Activated naive CD8-positive, alpha-beta T cell (primary cell): ENCODE measurements at regions not wholly inside any gene's neighbourhood (a gene's known extent, or its start where the extent isn't known, plus 50 kb on each side); places are given as distances from the start of the nearest gene placed in this dataset.
"Not testable (repeated sequence)": the region's sequence is repeated elsewhere in the genome, so short reads cannot be mapped to it uniquely, and the experiment has no call there.

Experiments
- H3K27ac Mint-ChIP-seq: one replicate; pipeline ENCODE4 v1.8.0; 2021; ENCODE audit warnings: mixed read lengths
- H3K27me3 Mint-ChIP-seq: one replicate; pipeline ENCODE4 v1.8.0; 2021; ENCODE audit warnings: mixed read lengths
- H3K36me3 Mint-ChIP-seq: one replicate; pipeline ENCODE4 v1.8.0; 2021; ENCODE audit warnings: mixed read lengths
- H3K4me1 Mint-ChIP-seq: one replicate; pipeline ENCODE4 v1.8.0; 2021; ENCODE audit warnings: low read depth, mixed read lengths
- H3K4me3 Mint-ChIP-seq: one replicate; pipeline ENCODE4 v1.8.0; 2021; ENCODE audit warnings: mild to moderate bottlenecking, mixed read lengths
- H3K9me3 Mint-ChIP-seq: one replicate; pipeline ENCODE4 v1.8.0; 2021; ENCODE audit warnings: low read depth, mixed read lengths

DNA sequence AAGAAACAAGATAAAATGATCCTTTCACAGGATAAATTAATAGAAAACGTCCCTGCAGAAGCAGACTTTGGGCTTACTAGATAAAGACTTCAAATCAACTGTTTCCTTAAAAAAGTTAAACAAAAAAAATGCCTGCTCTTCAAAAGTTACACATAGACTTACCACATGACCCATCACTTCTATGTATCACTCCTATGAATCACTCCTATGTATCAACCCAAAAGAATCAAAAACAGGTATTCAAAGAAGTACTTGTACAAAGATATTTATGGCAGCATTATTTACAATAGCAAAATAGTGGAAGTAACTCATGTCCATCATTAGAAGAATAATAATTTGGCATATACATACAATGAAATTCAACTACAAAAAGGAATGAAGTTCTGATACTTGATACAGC, 56.3 kb upstream of the PRDM9 start:
- Mint-ChIP-seq H3K36me3 (no peaks in the 10 kb centered on the region), H3K9me3 (peaks cover 13% of the 10 kb centered on the region), H3K27me3 (no peaks in the 10 kb centered on the region), H3K4me3 (no peak overlapping the region), H3K27ac (no peak overlapping the region), H3K4me1 (no peaks in the 10 kb centered on the region)

DNA sequence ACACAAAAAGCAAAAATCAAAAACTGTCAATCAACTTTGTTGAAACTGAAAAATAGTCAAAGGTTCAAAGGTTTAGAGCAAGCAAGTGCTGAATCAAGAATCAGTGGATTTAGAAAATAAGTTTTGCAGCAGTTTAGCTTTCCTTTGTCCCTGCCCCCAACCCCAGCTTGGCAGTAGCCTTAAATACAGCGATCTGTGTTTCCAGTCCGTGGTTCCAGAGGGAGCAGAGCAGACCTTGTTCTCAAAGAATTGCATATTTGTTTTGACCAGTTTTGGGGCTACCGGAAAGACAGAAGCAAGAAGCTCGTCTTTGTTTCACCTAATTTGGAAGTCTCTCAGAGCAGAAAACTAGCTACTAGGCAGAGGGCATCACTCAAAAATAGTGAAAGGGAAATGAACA, 57.2 kb upstream of the PRDM9 start:
- Mint-ChIP-seq H3K27me3 (no peaks in the 10 kb centered on the region), H3K9me3 (peaks cover 5% of the 10 kb centered on the region), H3K27ac (no peak overlapping the region), H3K36me3 (no peaks in the 10 kb centered on the region), H3K4me3 (no peak overlapping the region), H3K4me1 (no peaks in the 10 kb centered on the region)

DNA sequence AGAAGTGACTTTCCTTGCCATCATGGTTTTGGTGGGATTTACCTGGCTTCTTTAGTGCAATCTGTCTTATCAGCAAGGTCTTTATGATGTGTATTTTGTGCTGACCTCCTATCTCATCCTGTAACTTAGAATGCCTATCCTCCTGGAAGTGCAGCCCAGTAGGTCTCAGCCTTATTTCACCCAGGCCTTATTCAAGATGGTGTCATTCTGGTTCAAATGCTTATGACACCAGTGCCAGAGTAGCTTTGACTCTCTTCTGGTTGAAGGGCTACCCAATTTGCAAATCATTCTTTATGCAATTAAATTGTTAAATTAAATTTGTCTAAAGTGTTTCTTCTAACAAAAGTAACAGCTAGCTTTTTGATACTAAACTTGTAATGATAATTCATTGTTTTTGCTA, 58.8 kb upstream of the PRDM9 start:
- H3K4me3 Mint-ChIP-seq: no peak overlapping the region
- no peaks in the 10 kb centered on the region for H3K27me3 Mint-ChIP-seq
- no peaks in the 10 kb centered on the region for H3K36me3 Mint-ChIP-seq
- H3K27ac Mint-ChIP-seq: no peak overlapping the region
- peaks cover 9% of the 10 kb centered on the region for H3K9me3 Mint-ChIP-seq
- no peaks in the 10 kb centered on the region for H3K4me1 Mint-ChIP-seq

- Mint-ChIP-seq H3K36me3 (no peaks in the 10 kb centered on the region), H3K4me3 (no peak overlapping the region), H3K27me3 (no peaks in the 10 kb centered on the region), H3K9me3 (peaks cover 6% of the 10 kb centered on the region), H3K27ac (no peak overlapping the region), H3K4me1 (no peaks in the 10 kb centered on the region)
Measured at GRCh38 chr5:23446424-23446823, 61.0 kb upstream of the PRDM9 start.

DNA sequence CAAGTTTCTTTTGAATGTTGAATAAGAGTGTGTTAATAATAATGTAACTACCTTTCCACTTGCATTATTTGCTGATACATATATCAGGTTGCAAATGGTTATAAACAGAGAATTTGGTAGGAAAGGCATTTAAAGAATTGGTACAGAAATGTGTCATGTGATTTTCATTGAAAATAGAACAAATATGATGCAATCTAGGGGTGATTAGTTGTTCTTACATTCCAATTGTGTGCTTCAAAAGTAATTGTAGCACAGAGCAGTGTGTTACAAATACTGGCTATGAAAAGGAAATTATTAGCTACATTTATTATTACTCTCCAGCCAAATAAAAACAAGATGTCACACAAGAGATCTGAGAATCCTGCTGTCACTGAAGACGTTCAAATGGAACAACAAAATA, 61.8 kb upstream of the PRDM9 start:
- no peaks in the 10 kb centered on the region for H3K4me1 Mint-ChIP-seq

GRCh38 chr5:23440703-23441102, 66.7 kb upstream of the PRDM9 start:
- no peaks in the 10 kb centered on the region for H3K27me3 Mint-ChIP-seq

More for the DNA sequence above, 61.8 kb upstream of the PRDM9 start:
- H3K36me3 Mint-ChIP-seq: no peaks in the 10 kb centered on the region
- H3K27me3 Mint-ChIP-seq: no peaks in the 10 kb centered on the region
- no peak overlapping the region for H3K27ac Mint-ChIP-seq
- no peak overlapping the region for H3K4me3 Mint-ChIP-seq
- H3K9me3 Mint-ChIP-seq: peaks cover 4% of the 10 kb centered on the region

DNA sequence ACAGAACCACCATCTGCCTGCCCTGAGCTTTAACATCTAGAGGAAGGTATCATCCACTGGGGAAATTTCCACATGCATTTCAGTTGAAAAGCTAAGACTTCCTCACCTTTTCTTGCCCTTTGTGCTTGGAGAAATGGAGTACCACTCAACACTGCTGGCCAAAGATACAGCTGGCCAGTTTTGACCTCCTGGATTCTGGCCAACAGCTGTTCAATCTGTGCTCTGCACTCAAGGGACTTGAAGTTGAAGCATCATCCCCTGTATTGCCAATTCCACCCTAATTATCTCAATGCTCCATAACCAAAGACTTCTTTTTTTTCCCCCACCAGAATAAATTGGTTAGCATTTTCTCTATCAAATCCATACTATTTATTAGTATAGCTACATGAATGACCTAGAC, 70.4 kb upstream of the PRDM9 start:
- H3K9me3 Mint-ChIP-seq: peaks cover 11% of the 10 kb centered on the region
- H3K27me3 Mint-ChIP-seq: no peaks in the 10 kb centered on the region
- no peak overlapping the region for H3K4me3 Mint-ChIP-seq
- no peaks in the 10 kb centered on the region for H3K36me3 Mint-ChIP-seq
- no peak overlapping the region for H3K27ac Mint-ChIP-seq
- no peaks in the 10 kb centered on the region for H3K4me1 Mint-ChIP-seq

More at GRCh38 chr5:23440703-23441102, 66.7 kb upstream of the PRDM9 start:
- peaks cover 11% of the 10 kb centered on the region for H3K9me3 Mint-ChIP-seq
- H3K4me1 Mint-ChIP-seq: no peaks in the 10 kb centered on the region
- H3K36me3 Mint-ChIP-seq: no peaks in the 10 kb centered on the region
- no peak overlapping the region for H3K27ac Mint-ChIP-seq
- H3K4me3 Mint-ChIP-seq: no peak overlapping the region

GRCh38 chr5:23433534-23434315, 73.7 kb upstream of the PRDM9 start:
- Mint-ChIP-seq H3K27ac (no peak overlapping the region), H3K27me3 (no peaks in the 10 kb centered on the region), H3K36me3 (no peaks in the 10 kb centered on the region), H3K4me3 (no peak overlapping the region), H3K4me1 (no peaks in the 10 kb centered on the region), H3K9me3 (peaks cover 9% of the 10 kb centered on the region)

DNA sequence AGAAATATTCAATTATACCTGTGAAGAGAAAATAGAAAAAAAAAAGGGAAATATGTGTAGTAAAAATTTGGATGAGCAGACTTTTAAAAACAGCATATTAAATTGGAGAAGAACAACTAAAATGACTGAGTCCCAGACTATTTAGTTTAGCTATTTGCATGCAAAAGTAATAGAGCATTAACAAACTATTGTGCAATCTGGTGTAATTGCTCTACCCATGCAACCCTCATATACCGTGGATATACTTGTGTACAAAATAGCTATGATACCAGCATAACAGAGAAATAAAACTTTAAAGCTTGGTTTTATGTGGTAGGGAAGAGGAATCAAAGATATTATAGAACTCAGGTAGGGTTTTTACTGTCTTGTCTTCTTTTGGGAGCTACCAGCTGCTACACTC, 78.7 kb upstream of the PRDM9 start:
- no peaks in the 10 kb centered on the region for H3K27me3 Mint-ChIP-seq

GRCh38 chr5:23420214-23420613, 87.2 kb upstream of the PRDM9 start:
- not testable (repeated sequence) for H3K4me3 Mint-ChIP-seq, H3K36me3 Mint-ChIP-seq, H3K4me1 Mint-ChIP-seq, H3K27me3 Mint-ChIP-seq, H3K27ac Mint-ChIP-seq
- peaks cover 17% of the 10 kb centered on the region for H3K9me3 Mint-ChIP-seq

More for the DNA sequence above, 78.7 kb upstream of the PRDM9 start:
- no peaks in the 10 kb centered on the region for H3K36me3 Mint-ChIP-seq
- peaks cover 6% of the 10 kb centered on the region for H3K9me3 Mint-ChIP-seq
- H3K4me3 Mint-ChIP-seq: no peak overlapping the region
- H3K4me1 Mint-ChIP-seq: no peaks in the 10 kb centered on the region
- no peak overlapping the region for H3K27ac Mint-ChIP-seq

- H3K4me1 Mint-ChIP-seq: no peaks in the 10 kb centered on the region
- H3K27me3 Mint-ChIP-seq: no peaks in the 10 kb centered on the region
- no peak overlapping the region for H3K4me3 Mint-ChIP-seq
- H3K9me3 Mint-ChIP-seq: peaks cover 17% of the 10 kb centered on the region
- no peaks in the 10 kb centered on the region for H3K36me3 Mint-ChIP-seq
- H3K27ac Mint-ChIP-seq: no peak overlapping the region
Measured at GRCh38 chr5:23419115-23419514, 88.3 kb upstream of the PRDM9 start.

DNA sequence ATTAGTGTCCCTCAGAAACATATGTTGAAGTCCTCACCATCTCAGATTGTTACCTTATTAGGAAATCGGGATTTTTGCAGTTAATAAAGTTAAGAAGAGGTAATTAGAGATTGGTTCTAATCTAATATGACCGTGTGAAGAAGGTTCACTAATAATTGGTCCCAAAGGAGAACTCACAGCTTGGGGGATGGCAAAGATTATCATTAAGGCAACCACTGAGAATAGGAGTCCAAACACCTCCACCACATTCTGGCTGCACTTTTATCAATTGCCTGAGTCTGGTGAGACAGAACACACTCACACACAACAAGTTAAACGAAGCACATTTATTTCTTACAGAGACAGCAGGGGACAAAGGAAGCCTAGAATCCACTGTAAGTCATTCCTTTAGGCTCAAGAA, 94.9 kb upstream of the PRDM9 start:
- no peaks in the 10 kb centered on the region for H3K4me1 Mint-ChIP-seq
- no peak overlapping the region for H3K27ac Mint-ChIP-seq
- peaks cover 7% of the 10 kb centered on the region for H3K9me3 Mint-ChIP-seq
- H3K27me3 Mint-ChIP-seq: no peaks in the 10 kb centered on the region
- H3K4me3 Mint-ChIP-seq: no peak overlapping the region
- no peaks in the 10 kb centered on the region for H3K36me3 Mint-ChIP-seq

GRCh38 chr5:23411994-23412393, 95.4 kb upstream of the PRDM9 start:
- Mint-ChIP-seq H3K4me3 (no peak overlapping the region), H3K27ac (no peak overlapping the region), H3K4me1 (no peaks in the 10 kb centered on the region), H3K9me3 (peaks cover 7% of the 10 kb centered on the region), H3K36me3 (no peaks in the 10 kb centered on the region), H3K27me3 (no peaks in the 10 kb centered on the region)

- Mint-ChIP-seq H3K4me3 (no peak overlapping the region), H3K9me3 (peaks cover 7% of the 10 kb centered on the region), H3K27me3 (no peaks in the 10 kb centered on the region), H3K36me3 (no peaks in the 10 kb centered on the region), H3K4me1 (no peaks in the 10 kb centered on the region), H3K27ac (no peak overlapping the region)
Measured at GRCh38 chr5:23411200-23411599, 96.2 kb upstream of the PRDM9 start.

DNA sequence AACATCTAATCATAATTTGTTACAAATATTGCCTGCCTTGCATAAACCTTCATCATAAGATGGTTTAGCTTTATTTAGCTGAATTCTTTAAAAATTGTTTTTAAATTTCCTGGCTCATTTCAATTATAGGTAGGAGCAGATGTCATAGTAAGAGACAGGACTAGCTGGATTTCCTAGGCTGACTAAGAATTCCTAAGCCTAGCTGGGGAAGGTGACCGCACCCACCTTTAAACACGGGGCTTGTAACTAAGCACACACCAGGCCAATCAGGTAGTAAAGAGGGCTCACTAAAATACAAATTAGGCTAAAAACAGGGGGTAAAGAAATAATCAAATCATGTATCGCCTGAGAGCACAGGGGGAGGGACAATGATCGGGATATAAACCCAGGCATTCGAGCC, 96.6 kb upstream of the PRDM9 start:
- H3K4me3 Mint-ChIP-seq, H3K27ac Mint-ChIP-seq, H3K4me1 Mint-ChIP-seq, H3K27me3 Mint-ChIP-seq, H3K9me3 Mint-ChIP-seq, H3K36me3 Mint-ChIP-seq: not testable (repeated sequence)
